ENCODE measurements at regions not wholly inside any gene's neighbourhood (a gene's known extent, or its start where the extent isn't known, plus 50 kb on each side); places are given as distances from the start of the nearest gene placed in this dataset.

- no peak for TF ChIP-seq GATA3 (IDR thresholded peaks at IDR 0.05; ENCODE audit: low read depth, low read length)
- TF ChIP-seq GATA2 (IDR thresholded peaks at IDR 0.05; ENCODE audit: low read depth, low read length): no peak
Observed at GRCh38 chr10:8420182-8420581, 365.7 kb downstream of the GATA3 start.

- no peak for TF ChIP-seq GATA2 (IDR thresholded peaks at IDR 0.05; ENCODE audit: low read depth, low read length)
- no peak for TF ChIP-seq GATA3 (IDR thresholded peaks at IDR 0.05; ENCODE audit: low read depth, low read length)
Observed at GRCh38 chr10:8424555-8425211, 370.2 kb downstream of the GATA3 start.

GRCh38 chr10:8428654-8429053 lies 374.2 kb downstream of the GATA3 start:
- TF ChIP-seq GATA2 (IDR thresholded peaks at IDR 0.05; ENCODE audit: low read depth, low read length): no peak
- no peak for TF ChIP-seq GATA3 (IDR thresholded peaks at IDR 0.05; ENCODE audit: low read depth, low read length)

GRCh38 chr10:8430321-8430720 lies 375.8 kb downstream of the GATA3 start:
- TF ChIP-seq GATA2 (IDR thresholded peaks at IDR 0.05; ENCODE audit: low read depth, low read length) (no peak), GATA3 (IDR thresholded peaks at IDR 0.05; ENCODE audit: low read depth, low read length) (no peak)

- TF ChIP-seq GATA2 (IDR thresholded peaks at IDR 0.05; ENCODE audit: low read depth, low read length) (no peak), GATA3 (IDR thresholded peaks at IDR 0.05; ENCODE audit: low read depth, low read length) (no peak)
Observed at GRCh38 chr10:8431511-8431910, 377.0 kb downstream of the GATA3 start.

- no peak for TF ChIP-seq GATA3 (IDR thresholded peaks at IDR 0.05; ENCODE audit: low read depth, low read length)
- no peak for TF ChIP-seq GATA2 (IDR thresholded peaks at IDR 0.05; ENCODE audit: low read depth, low read length)
Observed at GRCh38 chr10:8435186-8436055, 380.9 kb downstream of the GATA3 start.

GRCh38 chr10:8437896-8438295 lies 383.4 kb downstream of the GATA3 start:
- TF ChIP-seq GATA3 (IDR thresholded peaks at IDR 0.05; ENCODE audit: low read depth, low read length) (no peak), GATA2 (IDR thresholded peaks at IDR 0.05; ENCODE audit: low read depth, low read length) (no peak)

- no peak for TF ChIP-seq GATA3 (IDR thresholded peaks at IDR 0.05; ENCODE audit: low read depth, low read length)
- TF ChIP-seq GATA2 (IDR thresholded peaks at IDR 0.05; ENCODE audit: low read depth, low read length): no peak
Observed at GRCh38 chr10:8438603-8439002, 384.1 kb downstream of the GATA3 start.

GRCh38 chr10:8439040-8439439 lies 384.6 kb downstream of the GATA3 start:
- TF ChIP-seq GATA3 (IDR thresholded peaks at IDR 0.05; ENCODE audit: low read depth, low read length) (no peak), GATA2 (IDR thresholded peaks at IDR 0.05; ENCODE audit: low read depth, low read length) (no peak)

GRCh38 chr10:8444630-8445029 lies 390.1 kb downstream of the GATA3 start:
- TF ChIP-seq GATA3 (IDR thresholded peaks at IDR 0.05; ENCODE audit: low read depth, low read length): no peak

GRCh38 chr10:8445353-8445752 lies 390.9 kb downstream of the GATA3 start:
- TF ChIP-seq GATA2 (IDR thresholded peaks at IDR 0.05; ENCODE audit: low read depth, low read length) (no peak), GATA3 (IDR thresholded peaks at IDR 0.05; ENCODE audit: low read depth, low read length) (no peak)

GRCh38 chr10:8449909-8450308 lies 395.4 kb downstream of the GATA3 start:
- TF ChIP-seq GATA3 (IDR thresholded peaks at IDR 0.05; ENCODE audit: low read depth, low read length) (no peak), GATA2 (IDR thresholded peaks at IDR 0.05; ENCODE audit: low read depth, low read length) (no peak)

- TF ChIP-seq GATA2 (IDR thresholded peaks at IDR 0.05; ENCODE audit: low read depth, low read length) (no peak), GATA3 (IDR thresholded peaks at IDR 0.05; ENCODE audit: low read depth, low read length) (no peak)
Observed at GRCh38 chr10:8453587-8453986, 399.1 kb downstream of the GATA3 start.

GRCh38 chr10:8454357-8454756 lies 399.9 kb downstream of the GATA3 start:
- TF ChIP-seq GATA2 (IDR thresholded peaks at IDR 0.05; ENCODE audit: low read depth, low read length) (no peak), GATA3 (IDR thresholded peaks at IDR 0.05; ENCODE audit: low read depth, low read length) (no peak)

GRCh38 chr10:8455181-8455580 lies 400.7 kb downstream of the GATA3 start:
- no peak for TF ChIP-seq GATA2 (IDR thresholded peaks at IDR 0.05; ENCODE audit: low read depth, low read length)
- no peak for TF ChIP-seq GATA3 (IDR thresholded peaks at IDR 0.05; ENCODE audit: low read depth, low read length)

Measured in SH-SY5Y (cell line).